Suppressor macrophage treated with lipopolysaccharide for 1 hour (primary cell): ENCODE measurements at regions not wholly inside any gene's neighbourhood (a gene's known extent, or its start where the extent isn't known, plus 50 kb on each side); places are given as distances from the start of the nearest gene placed in this dataset.
"Not testable (repeated sequence)": the region's sequence is repeated elsewhere in the genome, so short reads cannot be mapped to it uniquely, and the experiment has no call there.

Experiments
- DNase-seq, 3 donors: peaks; one replicate each; pipeline ENCODE4 v3.0.0-alpha.2; 2020 to 2022

DNA sequence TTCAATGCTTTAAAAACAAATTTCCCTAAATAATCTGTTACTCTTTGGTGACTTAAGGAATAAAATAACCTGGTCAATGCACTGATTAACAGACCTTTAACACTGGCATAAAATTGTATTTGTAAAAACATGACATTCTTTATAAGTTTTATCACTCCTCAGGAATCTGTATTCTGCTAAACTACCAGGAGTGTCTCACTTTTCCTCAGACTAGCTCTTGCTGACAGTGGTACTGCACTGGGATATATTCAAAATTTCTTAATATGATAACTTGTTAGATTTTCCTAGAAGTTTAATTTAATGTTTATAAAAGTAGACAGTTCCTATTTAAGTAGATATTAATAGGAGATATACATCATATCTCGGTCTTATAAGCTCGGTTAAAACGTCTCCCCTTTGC, 363.4 kb upstream of the ARHGEF26 start:
- no peak for DNase-seq

DNA sequence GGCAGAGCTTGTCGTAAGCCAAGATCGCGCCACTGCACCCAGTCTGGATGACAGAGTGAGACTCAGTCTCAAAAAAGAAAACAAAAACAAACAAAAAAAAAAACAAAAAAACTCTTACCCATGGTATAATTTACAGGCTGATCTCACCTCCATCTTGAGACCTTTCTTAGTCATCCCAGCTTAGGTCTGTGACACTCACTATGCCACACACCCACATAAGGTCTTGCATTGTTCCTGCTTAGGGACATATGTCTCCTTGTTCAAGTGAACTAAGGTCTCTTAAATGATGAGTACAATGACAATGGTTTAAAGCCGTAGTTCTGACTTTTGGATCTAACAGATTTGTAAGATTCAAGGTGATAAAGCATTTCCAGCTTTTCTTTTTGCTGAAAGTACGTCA, 360.2 kb upstream of the ARHGEF26 start:
- DNase-seq = peak; percentile 24 to 44 (median 31)

DNA sequence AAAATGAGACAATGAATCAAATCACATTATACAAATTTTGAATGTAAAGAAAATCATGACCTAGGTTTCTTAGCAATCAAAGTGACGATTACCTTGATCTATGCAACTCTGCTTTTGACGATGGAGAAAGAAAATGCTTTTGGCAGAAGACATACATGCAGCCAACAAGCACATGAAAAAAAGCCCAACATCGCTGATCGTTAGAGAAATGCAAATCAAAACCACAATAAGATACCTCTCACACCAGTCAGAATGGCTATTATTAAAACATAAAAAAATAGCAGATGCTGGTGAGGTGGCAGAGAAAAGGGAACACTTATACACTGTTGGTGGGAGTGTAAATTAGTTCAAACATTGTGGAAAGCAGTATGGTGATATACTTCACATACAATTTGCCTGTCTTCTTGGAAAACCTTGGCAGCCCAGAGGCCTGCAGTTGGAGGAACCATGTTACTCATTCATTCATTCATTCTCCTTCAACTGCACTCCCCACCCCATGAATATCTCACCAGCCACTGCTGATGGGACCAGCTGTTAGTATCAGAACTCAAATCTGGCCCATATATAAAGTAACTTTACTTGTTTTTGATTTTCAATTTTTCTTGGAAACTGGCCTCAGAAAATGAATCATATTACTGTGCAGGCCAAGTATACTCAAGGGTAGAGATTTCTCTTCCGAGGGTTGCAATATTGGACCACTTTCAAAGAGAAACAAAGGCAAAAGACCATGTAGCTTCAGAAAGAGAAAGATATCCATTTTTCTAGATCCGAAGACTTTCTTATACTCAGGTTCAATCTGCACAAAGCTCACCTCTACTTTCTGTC, 358.6 kb upstream of the ARHGEF26 start:
- DNase-seq = no peak

DNA sequence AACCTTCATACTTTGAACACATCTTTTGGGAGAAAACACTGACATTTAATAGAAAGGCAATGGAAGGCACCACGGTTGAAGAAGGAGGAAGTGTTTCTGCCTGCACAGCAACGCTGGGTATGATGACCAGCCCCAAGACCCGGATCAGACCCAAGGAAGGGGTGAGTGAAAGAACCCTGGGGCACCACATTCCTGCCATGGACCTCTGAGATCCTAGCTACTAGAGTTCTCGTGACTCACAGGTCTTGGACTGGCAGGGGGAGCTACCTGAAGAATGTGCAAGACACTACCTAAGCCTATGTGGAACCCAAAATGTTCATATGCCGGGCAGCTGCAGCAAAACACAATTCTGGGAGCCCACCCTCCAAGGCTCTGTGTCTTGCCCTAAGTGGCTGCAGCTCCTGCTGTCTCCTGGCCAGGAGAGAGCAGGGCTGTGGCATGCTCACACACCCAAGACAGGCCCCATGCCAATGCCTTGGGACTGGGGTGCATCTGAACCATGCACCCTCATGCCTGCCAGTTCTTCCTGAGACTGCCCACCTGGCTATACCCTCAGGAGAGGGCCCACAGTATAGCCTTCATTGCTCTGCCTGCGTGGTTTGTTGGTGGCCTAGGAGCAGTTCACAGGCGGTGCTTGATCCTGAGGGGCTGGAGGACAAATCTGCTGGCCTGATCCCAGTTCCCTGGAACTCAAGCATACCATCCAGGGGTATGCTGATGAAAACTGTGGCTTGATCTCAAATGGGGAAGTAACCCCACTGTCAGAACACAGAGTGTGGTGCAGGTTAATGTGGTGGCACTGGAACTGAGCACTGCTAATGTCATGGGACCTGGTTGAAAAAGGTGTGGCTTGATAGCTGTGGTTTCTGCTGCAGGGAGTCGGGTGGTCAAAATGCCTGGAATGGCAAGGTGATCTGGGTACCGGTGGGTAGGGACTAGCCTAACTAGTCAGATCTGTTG, 353.3 kb upstream of the ARHGEF26 start:
- peak in 1 of 3 donors; percentile 5 for DNase-seq

GRCh38 chr3:153768561-153769469, 352.4 kb upstream of the ARHGEF26 start:
- peak; percentile 67 to 79 (median 70) for DNase-seq

GRCh38 chr3:153783106-153783505, 338.1 kb upstream of the ARHGEF26 start:
- DNase-seq = no peak

DNA sequence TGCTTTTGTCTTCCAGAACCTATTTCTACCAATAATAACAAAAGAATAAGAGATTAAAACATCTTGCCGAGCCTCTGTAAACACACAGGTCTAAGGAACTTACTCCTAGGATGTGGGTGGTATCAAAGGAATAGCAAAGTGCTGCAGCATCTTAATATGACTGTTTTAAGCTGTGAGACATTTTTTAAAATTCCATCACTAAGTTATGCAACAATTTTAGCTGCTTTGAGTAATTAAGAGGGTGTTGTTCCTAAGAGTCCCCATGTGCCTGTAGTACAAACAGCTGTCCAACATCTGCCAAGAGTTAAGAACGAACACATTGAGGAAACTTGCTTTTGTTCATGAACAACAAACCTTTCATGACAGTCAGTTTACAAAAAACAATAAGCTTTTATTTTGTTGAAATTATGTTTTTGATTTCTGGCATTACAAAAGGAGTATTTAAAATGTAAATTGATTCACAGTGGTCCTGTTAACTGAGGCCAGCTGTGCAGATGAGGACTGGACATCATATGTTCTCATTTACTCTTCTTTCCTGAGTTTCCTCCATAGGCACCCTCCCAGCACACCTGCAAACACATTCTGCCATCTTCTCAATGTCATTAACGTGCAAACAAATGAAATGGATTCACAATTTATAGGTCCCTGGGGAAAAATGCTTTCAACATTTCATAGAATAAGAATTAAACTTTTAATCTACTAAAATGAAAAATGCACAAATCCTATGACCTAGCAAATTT, 337.3 kb upstream of the ARHGEF26 start:
- no peak for DNase-seq

GRCh38 chr3:153785901-153786300, 335.3 kb upstream of the ARHGEF26 start:
- DNase-seq = no peak

- no peak for DNase-seq
These were observed 331.8 kb upstream of the ARHGEF26 start for GRCh38 chr3:153789380-153789779.

GRCh38 chr3:153797056-153797455, 324.1 kb upstream of the ARHGEF26 start:
- DNase-seq = not testable (repeated sequence)

DNA sequence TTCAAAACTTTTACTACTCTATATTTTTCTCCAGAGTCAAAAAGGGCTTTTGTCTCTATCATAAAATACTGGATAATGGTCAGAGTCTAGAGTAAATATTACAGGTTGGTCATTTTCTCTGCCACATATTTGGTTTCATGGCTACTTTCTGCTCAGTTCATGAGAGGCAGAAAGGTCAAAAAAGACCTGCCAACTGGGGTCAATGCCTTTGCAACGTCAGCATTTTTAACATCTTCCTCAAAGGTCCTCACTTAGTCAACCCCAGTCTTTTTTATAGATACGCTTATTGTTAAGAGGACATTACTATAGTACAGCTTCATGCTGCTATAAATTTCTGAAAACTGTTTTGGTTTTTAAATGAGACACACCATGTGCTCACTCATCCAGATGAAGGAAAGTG, 312.1 kb upstream of the ARHGEF26 start:
- DNase-seq = no peak

DNA sequence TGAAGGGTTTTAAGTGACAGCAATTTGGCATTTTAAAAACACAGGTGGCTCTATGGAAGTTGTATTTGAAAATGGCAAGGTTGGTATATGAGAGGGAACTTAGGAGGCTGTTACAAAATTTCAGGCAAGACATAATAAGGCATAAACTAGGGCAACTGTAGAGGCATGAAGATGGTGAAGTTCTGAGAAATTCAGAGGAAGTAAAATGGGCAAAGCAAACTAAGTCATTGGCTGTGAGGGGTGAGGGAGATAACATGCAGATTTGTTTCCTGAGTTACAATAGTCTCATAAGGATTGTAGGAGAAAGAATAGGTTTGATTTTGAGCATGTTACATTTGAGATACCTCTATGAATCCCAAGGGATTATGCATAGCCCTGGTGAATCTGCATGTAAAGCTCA, 302.9 kb upstream of the ARHGEF26 start:
- DNase-seq = no peak

DNA sequence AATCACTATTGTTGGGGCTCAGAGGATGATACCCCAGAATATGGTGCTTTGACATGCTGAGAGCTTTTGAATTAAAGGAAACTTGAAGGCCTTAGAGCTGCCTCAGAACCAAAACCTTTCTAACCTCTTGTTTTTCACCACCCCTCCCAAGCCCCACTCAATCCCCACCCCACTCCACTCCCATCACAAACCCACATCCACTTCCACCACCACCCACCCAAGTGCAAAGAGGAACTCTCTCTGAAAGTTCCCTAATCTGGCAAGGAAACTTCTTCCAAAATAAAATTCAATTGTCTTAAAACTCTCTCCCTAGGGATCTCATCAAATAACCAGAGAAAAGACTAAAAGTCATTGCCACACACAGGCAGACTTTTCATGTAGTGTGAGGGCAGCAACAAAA, 301.2 kb upstream of the ARHGEF26 start:
- peak; percentile 22 to 40 (median 39) for DNase-seq

GRCh38 chr3:153828346-153828745, 292.8 kb upstream of the ARHGEF26 start:
- DNase-seq = not testable (repeated sequence)

DNA sequence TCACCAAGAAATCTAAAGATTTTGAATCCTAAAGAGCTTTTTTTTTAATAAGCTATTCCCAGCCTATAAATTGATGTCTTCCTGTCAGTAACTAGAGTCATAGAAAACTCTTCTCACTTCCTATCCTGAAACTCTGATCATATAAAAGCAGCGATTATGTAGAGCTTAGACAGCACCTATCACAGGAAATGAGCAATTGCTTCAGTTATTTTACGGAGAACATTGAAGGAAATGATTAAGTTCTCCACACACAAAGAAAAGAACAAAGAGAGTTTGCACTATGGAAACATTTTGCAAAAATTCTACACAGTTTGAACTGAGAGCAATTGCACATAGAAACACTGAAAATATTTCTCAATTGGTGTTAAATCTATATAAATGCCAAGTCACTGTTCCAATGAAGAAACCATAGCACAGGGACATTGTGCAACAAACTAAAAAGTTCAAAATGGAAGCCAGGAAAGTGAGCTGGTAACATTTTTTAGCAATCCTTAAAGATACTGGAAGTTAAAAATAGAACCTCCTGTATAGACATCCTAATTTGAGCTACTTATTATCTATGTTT, 291.5 kb upstream of the ARHGEF26 start:
- peak in 1 of 3 donors; percentile 8 for DNase-seq

DNA sequence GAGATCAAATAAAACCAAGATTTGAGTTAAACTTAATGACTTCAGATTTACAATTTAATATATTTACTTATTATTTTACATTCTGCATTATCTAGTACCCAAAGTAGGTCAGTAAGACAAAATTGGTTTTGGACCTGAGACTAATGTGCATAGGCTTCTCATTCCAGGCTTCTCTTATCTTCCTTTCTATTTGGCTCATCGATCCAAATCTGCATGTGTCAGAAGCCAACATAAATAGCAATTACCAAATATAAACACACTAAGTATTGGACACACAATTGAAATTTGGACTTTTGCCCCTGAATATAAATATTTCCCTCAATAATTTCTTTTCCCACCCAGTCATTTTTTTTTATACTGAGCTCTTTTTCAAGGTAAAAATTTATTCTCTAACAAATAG, 290.6 kb upstream of the ARHGEF26 start:
- DNase-seq = no peak

- no peak for DNase-seq
These were observed 285.6 kb upstream of the ARHGEF26 start for GRCh38 chr3:153835540-153835939.

- no peak for DNase-seq
These were observed 280.7 kb upstream of the ARHGEF26 start for GRCh38 chr3:153840487-153840886.

GRCh38 chr3:153843994-153844393, 277.2 kb upstream of the ARHGEF26 start:
- no peak for DNase-seq

- DNase-seq = no peak
These were observed 275.9 kb upstream of the ARHGEF26 start for GRCh38 chr3:153845311-153845710.

DNA sequence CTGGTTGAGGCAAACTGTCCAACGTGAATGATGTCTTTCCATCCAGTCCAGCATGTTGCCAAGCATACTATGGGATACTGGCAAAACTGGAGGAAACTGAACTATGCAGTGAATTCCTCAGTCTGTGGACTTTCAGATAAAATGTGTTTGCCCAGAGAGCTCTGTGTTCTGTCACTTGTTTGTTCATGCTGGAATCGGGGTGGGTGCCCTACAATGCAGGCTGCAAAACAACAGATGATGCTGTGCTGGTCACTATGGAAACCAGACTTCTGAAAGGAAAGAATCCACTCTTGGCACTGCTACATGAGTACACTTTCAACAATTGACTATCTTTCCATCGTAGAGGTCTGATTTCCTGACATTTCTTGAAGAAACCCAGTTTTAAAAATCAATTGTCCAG, 272.5 kb upstream of the ARHGEF26 start:
- no peak for DNase-seq

DNA sequence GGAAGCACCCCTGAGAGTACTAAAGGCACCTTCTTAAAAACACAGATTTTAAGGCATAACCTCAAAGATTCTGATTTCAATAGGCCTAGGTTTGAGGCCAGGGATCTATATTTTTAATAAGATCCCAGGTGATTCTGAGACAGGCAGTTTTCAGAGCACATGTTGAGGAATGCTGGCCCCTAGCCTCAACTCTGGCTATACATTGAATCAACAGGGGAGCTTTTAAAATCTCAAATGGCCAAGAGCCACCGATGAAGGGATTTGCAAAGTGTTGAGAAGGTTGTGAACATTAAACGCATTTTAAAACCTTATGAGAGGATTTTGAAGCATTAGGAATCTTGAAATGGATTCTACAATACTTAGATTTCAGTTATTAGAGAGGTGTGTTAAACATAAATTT, 268.8 kb upstream of the ARHGEF26 start:
- DNase-seq = no peak
